Keratinocyte (primary cell): ENCODE measurements at regions not wholly inside any gene's neighbourhood (a gene's known extent, or its start where the extent isn't known, plus 50 kb on each side); places are given as distances from the start of the nearest gene placed in this dataset.

Experiments
- EZH2 ChIP-seq: IDR thresholded peaks from one replicate; pipeline ENCODE4 v1.6.1; 2012; ENCODE audit warnings: inconsistent platforms, mild to moderate bottlenecking, low read length, moderate library complexity
- TF ChIP-seq, protein P1 (sequence below), 3 experiments: IDR thresholded peaks in 1 of 3; conservative IDR thresholded peaks in 1 of 3; optimal IDR thresholded peaks in 1 of 3; 2 replicates in 2 of 3; 3 replicates in 1 of 3; pipeline versions ENCODE3 to v1.5.1; 2011; ENCODE audit warnings: low read length in 3 of 3, mild to moderate bottlenecking in 3 of 3, moderate library complexity in 2 of 3, control low read depth in 1 of 3, inconsistent platforms in 1 of 3; ENCODE audit not compliant: insufficient read depth in 2 of 3; ENCODE audit errors: extremely low read depth in 1 of 3

DNA sequence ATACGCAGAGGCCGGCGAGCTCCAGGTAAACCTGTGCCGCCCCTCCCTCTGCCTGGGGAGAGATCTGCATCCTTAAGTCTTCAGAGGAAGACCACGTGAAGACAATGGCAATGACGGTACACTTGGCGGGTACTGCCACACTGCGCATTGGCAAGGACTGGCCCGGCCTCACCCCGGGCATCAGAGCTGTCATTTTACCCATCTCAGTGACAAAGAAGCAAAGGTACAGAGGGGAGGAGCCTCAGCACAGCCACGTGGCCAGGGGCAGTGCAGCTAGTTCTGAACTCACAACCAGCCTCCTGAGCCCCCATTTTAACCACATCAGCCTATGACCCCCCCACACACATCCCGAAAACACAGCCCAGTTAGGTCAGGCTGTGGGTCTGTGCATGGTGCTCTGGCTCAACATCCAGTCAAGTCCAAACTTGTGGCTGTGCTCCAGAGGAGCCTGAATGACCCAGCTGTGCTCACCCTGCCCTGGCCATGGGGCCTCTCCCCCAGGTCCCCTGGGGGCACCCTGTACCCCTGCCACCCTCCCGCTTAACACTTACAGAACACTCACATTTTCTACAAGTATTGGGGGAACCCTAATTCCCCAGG lies 80.6 kb downstream of the C16orf95 start:
- TF ChIP-seq, protein P1, sequence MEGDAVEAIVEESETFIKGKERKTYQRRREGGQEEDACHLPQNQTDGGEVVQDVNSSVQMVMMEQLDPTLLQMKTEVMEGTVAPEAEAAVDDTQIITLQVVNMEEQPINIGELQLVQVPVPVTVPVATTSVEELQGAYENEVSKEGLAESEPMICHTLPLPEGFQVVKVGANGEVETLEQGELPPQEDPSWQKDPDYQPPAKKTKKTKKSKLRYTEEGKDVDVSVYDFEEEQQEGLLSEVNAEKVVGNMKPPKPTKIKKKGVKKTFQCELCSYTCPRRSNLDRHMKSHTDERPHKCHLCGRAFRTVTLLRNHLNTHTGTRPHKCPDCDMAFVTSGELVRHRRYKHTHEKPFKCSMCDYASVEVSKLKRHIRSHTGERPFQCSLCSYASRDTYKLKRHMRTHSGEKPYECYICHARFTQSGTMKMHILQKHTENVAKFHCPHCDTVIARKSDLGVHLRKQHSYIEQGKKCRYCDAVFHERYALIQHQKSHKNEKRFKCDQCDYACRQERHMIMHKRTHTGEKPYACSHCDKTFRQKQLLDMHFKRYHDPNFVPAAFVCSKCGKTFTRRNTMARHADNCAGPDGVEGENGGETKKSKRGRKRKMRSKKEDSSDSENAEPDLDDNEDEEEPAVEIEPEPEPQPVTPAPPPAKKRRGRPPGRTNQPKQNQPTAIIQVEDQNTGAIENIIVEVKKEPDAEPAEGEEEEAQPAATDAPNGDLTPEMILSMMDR (optimal IDR thresholded peaks at IDR 0.05 in 1 of 3, IDR thresholded peaks at IDR 0.05 in 1 of 3, conservative IDR thresholded peaks at IDR 0.05 in 1 of 3; ENCODE audit: extremely low read depth in 1 of 3, insufficient read depth in 2 of 3, low read length in 3 of 3): no peak
- no peak for TF ChIP-seq EZH2
